ENCODE measurements at regions not wholly inside any gene's neighbourhood (a gene's known extent, or its start where the extent isn't known, plus 50 kb on each side); places are given as distances from the start of the nearest gene placed in this dataset.
"Not testable (repeated sequence)": the region's sequence is repeated elsewhere in the genome, so short reads cannot be mapped to it uniquely, and the experiment has no call there.

- POLR2A ChIA-PET, result no interaction called here
- no peaks in the 10 kb centered on the region for H3K36me3 Mint-ChIP-seq (ENCODE audit: insufficient read depth, unreplicated experiment)
- H3K27me3 Mint-ChIP-seq (ENCODE audit: insufficient read depth, unreplicated experiment), result no peaks in the 10 kb centered on the region
- intact Hi-C loops (cut with micrococcal nuclease), result no loop called here
- no peak for DNase-seq (ENCODE audit: unreplicated experiment)
- no peak overlapping the region for H3K4me3 Mint-ChIP-seq (ENCODE audit: unreplicated experiment)
- no TSS peak for BruUV-seq (replicated peaks)
- no peak overlapping the region for H3K27ac Mint-ChIP-seq (ENCODE audit: low read depth, unreplicated experiment)
- no peaks in the 10 kb centered on the region for H3K4me1 Mint-ChIP-seq (ENCODE audit: insufficient read depth, unreplicated experiment)
- CTCF ChIA-PET, result no interaction called here
- TF ChIP-seq CTCF (IDR thresholded peaks at IDR 0.05; ENCODE audit: unreplicated experiment), result no peak
- peaks cover 6% of the 10 kb centered on the region for H3K9me3 Mint-ChIP-seq (ENCODE audit: unreplicated experiment)
Observed at GRCh38 chr6:61622601-61623000, 663.4 kb downstream of the KHDRBS2 start.

GRCh38 chr6:61614119-61614518, 671.9 kb downstream of the KHDRBS2 start:
- TF ChIP-seq CTCF (IDR thresholded peaks at IDR 0.05; ENCODE audit: unreplicated experiment), result no peak
- CTCF ChIA-PET, result no interaction called here
- intact Hi-C loops (cut with micrococcal nuclease), result no loop called here
- Mint-ChIP-seq H3K36me3 (ENCODE audit: insufficient read depth, unreplicated experiment) (no peaks in the 10 kb centered on the region), H3K4me3 (ENCODE audit: unreplicated experiment) (no peak overlapping the region), H3K27ac (ENCODE audit: low read depth, unreplicated experiment) (no peak overlapping the region), H3K9me3 (ENCODE audit: unreplicated experiment) (no peaks in the 10 kb centered on the region), H3K27me3 (ENCODE audit: insufficient read depth, unreplicated experiment) (no peaks in the 10 kb centered on the region), H3K4me1 (ENCODE audit: insufficient read depth, unreplicated experiment) (no peaks in the 10 kb centered on the region)
- POLR2A ChIA-PET, result no interaction called here
- no peak for DNase-seq (ENCODE audit: unreplicated experiment)
- BruUV-seq (replicated peaks), result no TSS peak

GRCh38 chr6:61606500-61606899, 679.5 kb downstream of the KHDRBS2 start:
- no peak for DNase-seq (ENCODE audit: unreplicated experiment)
- Mint-ChIP-seq H3K36me3 (ENCODE audit: insufficient read depth, unreplicated experiment) (no peaks in the 10 kb centered on the region), H3K27me3 (ENCODE audit: insufficient read depth, unreplicated experiment) (no peaks in the 10 kb centered on the region), H3K4me3 (ENCODE audit: unreplicated experiment) (no peak overlapping the region), H3K27ac (ENCODE audit: low read depth, unreplicated experiment) (no peak overlapping the region), H3K4me1 (ENCODE audit: insufficient read depth, unreplicated experiment) (no peaks in the 10 kb centered on the region), H3K9me3 (ENCODE audit: unreplicated experiment) (peaks cover under 1% of the 10 kb centered on the region)
- ChIA-PET POLR2A (no interaction called here), CTCF (no interaction called here)
- TF ChIP-seq CTCF (IDR thresholded peaks at IDR 0.05; ENCODE audit: unreplicated experiment), result no peak
- no TSS peak for BruUV-seq (replicated peaks)
- intact Hi-C loops (cut with micrococcal nuclease), result no loop called here

- POLR2A ChIA-PET; CTCF ChIA-PET; DNase-seq (ENCODE audit: unreplicated experiment); H3K27me3 Mint-ChIP-seq (ENCODE audit: insufficient read depth, unreplicated experiment); H3K36me3 Mint-ChIP-seq (ENCODE audit: insufficient read depth, unreplicated experiment); intact Hi-C loops (cut with micrococcal nuclease); BruUV-seq (replicated peaks); H3K9me3 Mint-ChIP-seq (ENCODE audit: unreplicated experiment); H3K4me3 Mint-ChIP-seq (ENCODE audit: unreplicated experiment); H3K4me1 Mint-ChIP-seq (ENCODE audit: insufficient read depth, unreplicated experiment): not testable (repeated sequence)
- H3K27ac Mint-ChIP-seq (ENCODE audit: low read depth, unreplicated experiment), result peak overlapping the region; percentile 24
Observed at GRCh38 chr6:61605851-61606250, 680.2 kb downstream of the KHDRBS2 start.

GRCh38 chr6:61602171-61602570, 683.9 kb downstream of the KHDRBS2 start:
- intact Hi-C loops (cut with micrococcal nuclease); DNase-seq (ENCODE audit: unreplicated experiment); POLR2A ChIA-PET; H3K27ac Mint-ChIP-seq (ENCODE audit: low read depth, unreplicated experiment); H3K9me3 Mint-ChIP-seq (ENCODE audit: unreplicated experiment); H3K27me3 Mint-ChIP-seq (ENCODE audit: insufficient read depth, unreplicated experiment); CTCF ChIA-PET; BruUV-seq (replicated peaks); H3K4me3 Mint-ChIP-seq (ENCODE audit: unreplicated experiment); H3K4me1 Mint-ChIP-seq (ENCODE audit: insufficient read depth, unreplicated experiment); H3K36me3 Mint-ChIP-seq (ENCODE audit: insufficient read depth, unreplicated experiment): not testable (repeated sequence)
